CD14-positive monocyte (primary cell): ENCODE measurements at regions not wholly inside any gene's neighbourhood (a gene's known extent, or its start where the extent isn't known, plus 50 kb on each side); places are given as distances from the start of the nearest gene placed in this dataset.

Source experiments
- DNase-seq, 3 donors: peaks; one replicate each; pipeline ENCODE4 v3.0.0-alpha.2; 2011 to 2022
- H2AFZ ChIP-seq: 2 replicates; pipeline ENCODE4 v1.6.0; 2012; ENCODE audit warnings: mild to moderate bottlenecking, low read depth, low read length, inconsistent platforms; ENCODE audit not compliant: insufficient read depth, poor library complexity, severe bottlenecking
- H3K27ac ChIP-seq, 2 donors: 1 replicate in 1 of 2; 2 replicates in 1 of 2; pipeline ENCODE4 v1.5.1; 2012 to 2013; ENCODE audit warnings: low read length in 2 of 2, control low read depth in 1 of 2, inconsistent platforms in 1 of 2, low read depth in 1 of 2, mild to moderate bottlenecking in 1 of 2
- H3K27me3 ChIP-seq, 2 donors: one replicate each; pipeline versions ENCODE4 v1.6.0 to v1.6.1; 2011 to 2013; ENCODE audit warnings: low read length in 2 of 2; ENCODE audit not compliant: control insufficient read depth in 2 of 2, insufficient read depth in 2 of 2
- H3K36me3 ChIP-seq, 2 donors: replicated peaks in 1 of 2; 1 replicate in 1 of 2; 2 replicates in 1 of 2; pipeline versions ENCODE4 v1.5.1 to v1.6.1; 2012 to 2013; ENCODE audit warnings: low read length in 2 of 2, control low read depth in 1 of 2, inconsistent platforms in 1 of 2, mild to moderate bottlenecking in 1 of 2; ENCODE audit not compliant: insufficient read depth in 2 of 2, control insufficient read depth in 1 of 2
- H3K4me1 ChIP-seq, 2 donors: 1 replicate in 1 of 2; 2 replicates in 1 of 2; pipeline versions ENCODE4 v1.5.1 to v1.6.1; 2012 to 2013; ENCODE audit warnings: low read length in 2 of 2, control low read depth in 1 of 2, inconsistent platforms in 1 of 2, mild to moderate bottlenecking in 1 of 2, moderate library complexity in 1 of 2; ENCODE audit not compliant: insufficient read depth in 2 of 2, control insufficient read depth in 1 of 2
- H3K4me2 ChIP-seq: replicated peaks from 2 replicates; pipeline ENCODE3; 2012; ENCODE audit warnings: low read length, moderate library complexity, mild to moderate bottlenecking; ENCODE audit not compliant: poor library complexity, severe bottlenecking; ENCODE audit errors: extremely low read depth
- H3K4me3 ChIP-seq, 3 experiments: fragments of 200-600 bp in 1 of 3; sonication (generic) in 1 of 3; replicated peaks in 1 of 3; 1 replicate in 2 of 3; 2 replicates in 1 of 3; pipeline ENCODE4 v1.5.1; 2011 to 2013; ENCODE audit warnings: low read length in 3 of 3, mild to moderate bottlenecking in 3 of 3, control low read depth in 2 of 3, low read depth in 2 of 3, inconsistent platforms in 1 of 3, moderate library complexity in 1 of 3
- H3K79me2 ChIP-seq: 2 replicates; pipeline ENCODE4 v1.6.0; 2012; ENCODE audit warnings: mild to moderate bottlenecking, control low read depth, inconsistent platforms, low read length, moderate library complexity; ENCODE audit not compliant: insufficient read depth
- H3K9ac ChIP-seq: 2 replicates; pipeline ENCODE4 v1.6.0; 2017; ENCODE audit warnings: low read length, mild to moderate bottlenecking; ENCODE audit not compliant: insufficient read depth, poor library complexity, severe bottlenecking
- H3K9me3 ChIP-seq, 2 donors: replicated peaks in 1 of 2; 1 replicate in 1 of 2; 2 replicates in 1 of 2; pipeline versions ENCODE4 v1.5.1 to v1.6.1; 2012 to 2013; ENCODE audit warnings: low read length in 2 of 2, control low read depth in 1 of 2; ENCODE audit not compliant: control insufficient read depth in 1 of 2, insufficient read depth in 1 of 2
- H4K20me1 ChIP-seq: 2 replicates; pipeline ENCODE4 v1.6.0; 2012; ENCODE audit warnings: mild to moderate bottlenecking, low read length, control low read depth, moderate library complexity; ENCODE audit not compliant: insufficient read depth
- H3K27ac Mint-ChIP-seq, 7 donors: one replicate each; pipeline ENCODE4 v1.8.0; 2020; ENCODE audit warnings: mild to moderate bottlenecking in 7 of 7, mixed read lengths in 7 of 7, moderate library complexity in 6 of 7, inconsistent platforms in 2 of 7
- H3K27me3 Mint-ChIP-seq, 3 donors: one replicate each; pipeline ENCODE4 v1.8.0; 2021 to 2022; ENCODE audit warnings: low read depth in 3 of 3, mild to moderate bottlenecking in 3 of 3, mixed read lengths in 3 of 3, moderate library complexity in 3 of 3, inconsistent platforms in 1 of 3
- H3K36me3 Mint-ChIP-seq, 2 donors: one replicate each; pipeline ENCODE4 v1.8.0; 2020; ENCODE audit warnings: mixed read lengths in 2 of 2, inconsistent platforms in 1 of 2, mild to moderate bottlenecking in 1 of 2
- H3K4me1 Mint-ChIP-seq: one replicate; pipeline ENCODE4 v1.8.0; 2020; ENCODE audit warnings: mild to moderate bottlenecking, mixed read lengths
- H3K4me3 Mint-ChIP-seq, 2 donors: one replicate each; pipeline ENCODE4 v1.8.0; 2020; ENCODE audit warnings: mild to moderate bottlenecking in 2 of 2, mixed read lengths in 2 of 2, moderate library complexity in 1 of 2
- H3K9me3 Mint-ChIP-seq, 7 donors: one replicate each; pipeline ENCODE4 v1.8.0; 2020 to 2022; ENCODE audit warnings: mixed read lengths in 7 of 7, mild to moderate bottlenecking in 6 of 7, moderate library complexity in 6 of 7, inconsistent platforms in 2 of 7
- CTCF ChIP-seq: fragments of 200-600 bp; IDR thresholded peaks from one replicate; pipeline ENCODE4 v1.8.0; 2022; ENCODE audit warnings: antibody characterized with exemption, mild to moderate bottlenecking
- WGBS: methylation state at CpG from one replicate; pipeline ENCODE4 v1.1.5; 2013; ENCODE audit warnings: missing lambda C conversion rate; ENCODE audit not compliant: insufficient coverage; 5-methylcytosine and 5-hydroxymethylcytosine counted together
- intact Hi-C, 2 donors: fragments of 100-400 bp; cut with micrococcal nuclease; formaldehyde crosslinking; loops; one replicate each; pipeline versions ENCODE4 v1.15.0 to v1.15.1; 2023

GRCh38 chr11:134655189-134655989 is 243.3 kb upstream of the B3GAT1 start:
- Mint-ChIP-seq H3K9me3 (peaks cover 7 to 27% (median 13%) of the 10 kb centered on the region in 7 donors), H3K27ac (no peak overlapping the region), H3K4me1 (no peaks in the 10 kb centered on the region), H3K4me3 (no peak overlapping the region), H3K36me3 (no peaks in the 10 kb centered on the region), H3K27me3 (peaks cover 2 to 5% (median 3%) of the 10 kb centered on the region in 3 donors)
- Histone ChIP-seq H3K27me3 (no peaks in the 10 kb centered on the region), H3K9ac (no peak overlapping the region), H3K79me2 (no peaks in the 10 kb centered on the region), H3K36me3 (no peaks in the 10 kb centered on the region), H3K27ac (no peak overlapping the region), H2AFZ (no peak overlapping the region), H3K4me2 (no peak overlapping the region), H3K4me3 (no peak overlapping the region), H3K9me3 (peaks cover 0 to 17% of the 10 kb centered on the region in 2 donors), H3K4me1 (no peaks in the 10 kb centered on the region), H4K20me1 (no peaks in the 10 kb centered on the region)
- intact Hi-C loops: no loop called here
- no peak for TF ChIP-seq CTCF
- no peak for DNase-seq
- 90% methylated on average over 8 of the region's 11 CpGs for WGBS

GRCh38 chr11:134654161-134654915 is 242.3 kb upstream of the B3GAT1 start:
- Histone ChIP-seq H3K4me2 (no peak overlapping the region), H3K27ac (no peak overlapping the region), H3K27me3 (no peaks in the 10 kb centered on the region), H4K20me1 (no peaks in the 10 kb centered on the region), H3K9ac (no peak overlapping the region), H3K4me3 (no peak overlapping the region), H3K4me1 (no peaks in the 10 kb centered on the region), H3K79me2 (no peaks in the 10 kb centered on the region), H3K36me3 (no peaks in the 10 kb centered on the region), H2AFZ (no peak overlapping the region), H3K9me3 (peaks cover 0 to 12% of the 10 kb centered on the region in 2 donors)
- 77% methylated on average over 20 of the region's 20 CpGs for WGBS
- no peak overlapping the region for H3K4me3 Mint-ChIP-seq
- no peaks in the 10 kb centered on the region for H3K4me1 Mint-ChIP-seq
- H3K27me3 Mint-ChIP-seq: peaks cover 2 to 14% (median 5%) of the 10 kb centered on the region in 3 donors
- DNase-seq: no peak
- H3K27ac Mint-ChIP-seq: no peak overlapping the region
- no peak for TF ChIP-seq CTCF
- intact Hi-C loops: no loop called here
- H3K36me3 Mint-ChIP-seq: no peaks in the 10 kb centered on the region
- peaks cover 4 to 20% (median 8%) of the 10 kb centered on the region in 7 donors for H3K9me3 Mint-ChIP-seq
